NCI-H2029 (cell line): ENCODE measurements at regions not wholly inside any gene's neighbourhood (a gene's known extent, or its start where the extent isn't known, plus 50 kb on each side); places are given as distances from the start of the nearest gene placed in this dataset.

Experiments used
- DNase-seq: peaks from one replicate; lab custom pipeline; 2025; lab: John Stamatoyannopoulos, UW

- no peak for DNase-seq
Measured at GRCh38 chr12:127300075-127300474, 966.9 kb upstream of the TMEM132C start.

DNA sequence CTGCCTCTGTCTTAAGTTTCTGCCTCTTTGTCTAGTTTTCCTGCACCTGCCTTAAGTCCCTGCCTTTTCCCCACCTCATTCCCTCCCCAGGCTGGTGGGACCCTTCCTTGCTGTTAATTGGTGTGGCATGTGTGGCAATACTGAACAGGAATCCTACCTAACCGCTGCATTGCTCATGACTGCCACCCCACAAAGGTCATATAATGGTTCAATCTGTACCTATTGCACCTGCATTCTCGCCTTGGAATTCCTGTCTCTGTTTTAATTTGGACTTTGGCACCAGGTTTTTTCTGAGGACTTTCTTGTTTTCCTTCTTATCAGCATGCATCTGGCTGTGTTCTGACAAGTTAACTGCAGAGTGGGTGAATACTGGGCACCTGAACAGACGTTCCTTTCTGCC is 966.2 kb upstream of the TMEM132C start:
- no peak for DNase-seq

DNA sequence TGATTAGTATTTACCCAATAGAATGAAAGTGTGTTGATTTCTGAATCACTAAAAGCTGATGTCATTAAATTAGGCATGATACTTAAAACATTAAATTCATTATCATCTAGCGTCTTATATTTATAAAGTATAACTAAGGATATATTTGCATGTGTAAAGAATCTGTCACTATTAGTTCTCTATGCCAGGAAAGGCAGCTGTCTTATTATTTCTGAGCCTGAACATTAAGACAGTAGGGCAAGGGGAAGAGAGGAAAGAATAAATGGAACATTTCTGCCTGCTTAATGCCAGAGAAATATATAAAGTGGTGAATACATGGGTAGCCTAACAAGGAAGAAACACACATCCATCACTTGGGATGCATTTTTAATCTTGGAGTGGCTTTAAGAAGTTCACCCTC is 965.1 kb upstream of the TMEM132C start:
- DNase-seq, result no peak

DNA sequence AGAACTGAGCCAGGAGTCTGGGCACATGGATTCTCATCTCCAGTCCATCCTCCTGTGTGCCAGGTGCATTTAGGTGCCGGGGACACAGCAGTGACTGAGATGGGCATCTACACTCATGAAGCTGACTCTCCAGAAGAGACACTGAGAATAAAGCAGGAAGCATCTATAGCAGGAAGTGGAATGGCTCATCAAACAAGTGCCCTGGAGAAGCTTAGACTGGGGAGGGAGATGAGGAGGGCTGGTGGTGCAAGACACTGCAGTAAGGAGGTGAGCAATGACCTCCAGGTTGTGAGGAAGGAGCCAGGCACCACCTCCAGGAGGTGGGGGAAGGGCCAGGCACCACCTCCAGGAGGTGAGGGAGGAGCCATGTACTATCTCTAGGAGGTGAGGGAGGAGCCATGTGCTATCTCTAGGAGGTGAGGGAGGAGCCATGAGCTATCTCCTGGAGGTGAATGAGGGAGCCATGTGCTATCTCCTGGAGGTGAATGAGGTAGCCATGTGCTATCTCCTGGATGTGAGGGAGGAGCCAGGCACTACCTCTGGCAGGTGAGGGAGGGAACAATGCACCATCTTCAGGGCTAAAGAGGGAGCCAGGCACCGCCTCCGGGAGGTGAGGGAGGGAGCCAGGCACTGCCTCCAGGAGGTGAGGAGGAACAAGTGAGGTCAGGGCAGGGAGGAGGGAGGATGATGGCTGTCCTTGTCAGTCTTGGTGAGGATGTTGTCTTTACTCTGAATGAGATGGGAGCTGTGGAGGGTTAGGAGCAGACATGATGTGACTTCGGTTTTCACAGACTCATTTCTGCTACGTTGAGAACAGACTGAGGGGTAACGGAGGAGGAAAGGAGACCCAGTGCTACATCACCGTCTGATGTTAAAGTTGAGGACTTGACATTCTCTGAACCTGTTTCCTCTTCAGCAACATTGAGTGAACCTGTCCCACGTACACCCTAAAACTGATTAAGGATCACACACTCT is 961.9 kb upstream of the TMEM132C start:
- no peak for DNase-seq

- DNase-seq, result no peak
Measured at GRCh38 chr12:127306604-127307215, 960.3 kb upstream of the TMEM132C start.

GRCh38 chr12:127307528-127307927 is 959.4 kb upstream of the TMEM132C start:
- DNase-seq, result no peak

DNA sequence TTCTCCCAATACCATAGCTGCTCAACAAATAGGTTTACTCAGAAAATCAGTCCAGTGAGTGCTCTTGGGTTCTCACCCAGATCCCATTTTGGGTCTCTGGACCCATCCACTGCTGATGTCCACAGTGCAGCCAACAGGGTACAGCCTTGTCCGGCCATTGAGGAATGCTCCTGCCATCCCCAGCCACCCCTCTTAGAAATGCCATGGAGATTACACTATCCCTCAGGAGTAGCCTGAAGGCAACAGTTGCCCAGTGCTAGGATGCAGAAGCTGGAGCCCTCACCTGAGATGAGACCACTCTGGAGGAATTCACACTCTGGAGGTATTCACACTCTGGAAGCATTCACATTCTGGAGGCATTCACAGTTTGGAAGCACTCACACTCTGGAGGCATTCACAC is 958.8 kb upstream of the TMEM132C start:
- DNase-seq, result no peak

DNA sequence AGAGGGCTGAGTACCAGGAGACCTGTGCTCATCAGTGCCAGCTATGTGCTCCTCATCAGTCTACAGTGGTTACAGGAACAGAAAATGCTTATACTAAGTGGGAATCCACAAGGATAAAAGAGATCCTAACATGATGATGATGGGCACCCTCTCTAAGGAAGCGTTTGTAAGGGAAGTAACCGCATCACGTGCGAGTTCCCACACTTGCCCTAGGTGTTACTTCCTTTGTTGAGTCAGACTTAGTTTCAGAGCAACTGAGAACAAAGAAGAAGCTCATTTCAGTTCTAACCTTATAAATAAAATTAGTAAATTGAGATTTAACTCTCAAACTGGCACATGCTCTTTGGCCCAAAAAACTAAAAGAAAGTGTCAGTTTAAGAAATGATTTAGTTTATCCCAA is 956.4 kb upstream of the TMEM132C start:
- DNase-seq, result no peak

GRCh38 chr12:127311720-127312364 is 955.1 kb upstream of the TMEM132C start:
- no peak for DNase-seq

DNA sequence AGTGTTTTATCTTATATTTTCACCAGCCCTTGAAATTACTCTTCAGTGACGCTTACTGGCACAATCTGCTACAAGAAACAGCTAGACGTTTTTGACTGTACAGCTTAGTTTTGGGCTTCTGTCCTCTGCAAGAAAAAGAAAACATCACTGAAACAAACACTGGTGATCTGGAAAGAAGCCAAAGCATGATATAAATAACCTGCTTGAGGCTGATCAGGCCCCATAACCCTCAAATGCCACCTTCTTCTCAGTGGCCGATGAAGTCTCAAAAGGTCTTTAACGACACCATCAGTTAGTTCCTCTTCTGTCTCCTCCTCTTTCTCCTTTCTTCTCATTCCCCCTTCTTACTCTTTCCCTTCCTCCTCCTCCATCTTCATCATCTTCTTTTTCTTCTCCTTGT is 942.3 kb upstream of the TMEM132C start:
- no peak for DNase-seq

- DNase-seq, result no peak
Measured at GRCh38 chr12:127327986-127328385, 939.0 kb upstream of the TMEM132C start.

DNA sequence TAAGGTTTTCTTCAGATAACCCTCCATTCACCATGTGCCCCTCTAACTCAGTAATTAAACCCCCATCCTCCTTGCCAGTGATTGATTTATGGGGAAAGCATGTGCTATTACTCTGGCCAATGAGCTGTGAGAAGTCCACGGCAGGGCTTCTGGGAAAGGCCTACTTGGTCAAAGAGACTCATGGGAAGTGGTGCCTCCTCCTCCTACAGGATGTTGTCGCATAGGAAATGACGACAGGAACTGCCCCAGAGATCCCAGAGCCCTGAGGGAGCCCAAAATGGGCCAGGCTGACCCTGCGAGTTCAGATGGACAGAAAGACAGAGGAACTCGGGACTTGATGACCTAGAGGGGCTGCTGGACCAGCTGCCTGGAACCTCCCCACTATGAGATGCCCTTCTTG is 938.1 kb upstream of the TMEM132C start:
- DNase-seq, result no peak

DNA sequence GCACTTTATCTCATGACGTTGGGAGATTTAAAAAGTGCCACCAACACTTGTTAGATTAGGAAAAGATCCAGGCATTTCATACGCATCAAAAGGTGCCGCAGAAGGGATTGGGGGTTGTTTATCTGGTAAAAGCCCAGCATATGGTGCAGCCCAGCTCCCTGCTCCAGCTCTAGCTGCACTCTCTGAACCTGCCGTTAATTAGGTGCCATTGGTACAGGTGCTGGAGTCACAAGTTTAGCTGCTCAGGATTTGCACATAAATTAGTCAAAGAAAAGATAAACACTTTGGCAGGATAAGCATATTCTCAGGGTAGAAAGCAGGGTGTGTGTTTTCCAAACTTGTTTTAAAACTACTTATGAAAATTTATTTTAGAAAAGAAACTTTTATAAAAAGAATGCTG is 932.6 kb upstream of the TMEM132C start:
- no peak for DNase-seq

- no peak for DNase-seq
Measured at GRCh38 chr12:127334912-127335644, 931.9 kb upstream of the TMEM132C start.

GRCh38 chr12:127336416-127336815 is 930.6 kb upstream of the TMEM132C start:
- no peak for DNase-seq

GRCh38 chr12:127339065-127339464 is 927.9 kb upstream of the TMEM132C start:
- DNase-seq, result no peak

DNA sequence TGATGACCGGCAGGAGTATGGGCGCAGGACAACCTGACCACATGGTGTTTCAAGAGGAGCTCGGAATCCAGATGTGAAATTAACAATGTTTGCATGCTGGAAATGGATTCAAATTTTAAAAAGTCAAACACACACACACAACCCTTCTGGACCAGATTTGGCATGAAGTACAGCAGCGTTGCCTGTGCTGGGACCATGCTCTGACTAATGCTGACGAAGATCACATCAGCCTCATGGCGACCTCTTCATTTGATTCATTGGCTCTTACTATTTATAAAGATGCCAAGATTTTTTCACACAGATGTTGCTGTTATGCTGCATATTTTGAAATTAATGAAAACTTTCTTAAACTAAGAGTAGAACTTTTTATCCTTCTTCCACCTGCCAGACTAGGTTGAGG is 926.6 kb upstream of the TMEM132C start:
- DNase-seq, result no peak

- DNase-seq, result no peak
Measured at GRCh38 chr12:127342861-127343260, 924.1 kb upstream of the TMEM132C start.

- DNase-seq, result no peak
Measured at GRCh38 chr12:127343940-127344339, 923.0 kb upstream of the TMEM132C start.

GRCh38 chr12:127351481-127352010 is 915.4 kb upstream of the TMEM132C start:
- no peak for DNase-seq

DNA sequence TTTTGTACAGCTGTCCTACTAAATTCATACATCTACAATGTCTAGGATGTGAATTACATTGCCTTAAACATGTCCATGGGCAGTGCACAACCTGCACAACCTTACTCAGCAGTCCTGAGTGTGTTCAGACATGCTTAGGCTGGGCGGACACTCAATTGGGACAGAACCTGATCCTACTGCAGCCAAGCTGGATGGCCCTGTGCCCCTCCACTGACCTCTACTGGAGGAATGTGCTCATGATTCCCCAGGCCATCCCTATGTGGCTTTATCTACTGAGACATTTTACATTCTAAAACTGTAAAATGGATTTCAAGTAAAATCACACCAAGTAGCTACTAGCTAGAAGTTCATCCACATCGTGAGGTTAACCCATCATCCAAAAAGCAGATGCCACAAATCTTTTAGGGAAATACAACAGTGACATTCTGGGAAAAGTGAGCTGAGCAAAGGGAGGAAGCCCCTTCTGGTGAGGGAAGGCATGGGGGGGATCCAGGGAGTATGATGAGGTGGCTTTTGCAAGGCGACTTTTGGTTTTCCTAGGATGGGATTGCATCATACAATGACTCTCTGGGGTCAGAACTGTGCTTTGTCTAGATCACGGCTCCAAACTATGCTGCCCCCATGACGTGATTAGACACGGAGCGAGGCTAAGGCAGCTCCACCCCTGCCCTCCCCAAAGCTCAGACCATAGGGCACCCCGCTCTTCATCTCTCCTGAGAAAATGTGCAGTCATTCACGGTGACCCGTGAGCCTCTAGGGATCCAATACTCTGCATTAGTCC is 911.7 kb upstream of the TMEM132C start:
- DNase-seq, result no peak
